ENCODE measurements at regions not wholly inside any gene's neighbourhood (a gene's known extent, or its start where the extent isn't known, plus 50 kb on each side); places are given as distances from the start of the nearest gene placed in this dataset.

DNA sequence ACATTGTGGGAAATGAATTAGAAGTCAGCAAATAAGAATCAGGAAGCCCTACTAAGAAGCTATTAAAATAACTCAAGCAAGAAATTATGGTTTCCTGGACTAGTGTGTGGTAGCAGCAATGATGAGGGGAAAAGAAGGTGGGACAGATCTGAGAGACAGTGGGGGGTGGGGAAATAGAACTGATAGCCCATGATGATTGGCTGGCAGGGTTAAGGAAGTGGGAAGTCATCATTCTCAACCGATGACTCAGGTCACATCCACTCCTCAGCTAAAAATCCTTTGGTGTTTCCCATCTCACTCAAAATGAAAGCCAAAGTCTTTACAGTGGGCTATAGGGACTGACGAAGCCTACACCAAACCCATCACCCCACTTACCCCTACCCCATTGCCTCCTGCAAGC, 153.9 kb upstream of the ARHGEF26 start:
- FAIRE-seq (no peak), DNase-seq (ENCODE audit: low read depth, low spot score) (no peak)
- intact Hi-C loops (cut with micrococcal nuclease) = no loop called here
- H3K9me3 ChIP-seq (replicated peaks; ENCODE audit: control insufficient read depth, insufficient read depth, low read length) = no peaks in the 10 kb centered on the region
- TF ChIP-seq, protein P1, sequence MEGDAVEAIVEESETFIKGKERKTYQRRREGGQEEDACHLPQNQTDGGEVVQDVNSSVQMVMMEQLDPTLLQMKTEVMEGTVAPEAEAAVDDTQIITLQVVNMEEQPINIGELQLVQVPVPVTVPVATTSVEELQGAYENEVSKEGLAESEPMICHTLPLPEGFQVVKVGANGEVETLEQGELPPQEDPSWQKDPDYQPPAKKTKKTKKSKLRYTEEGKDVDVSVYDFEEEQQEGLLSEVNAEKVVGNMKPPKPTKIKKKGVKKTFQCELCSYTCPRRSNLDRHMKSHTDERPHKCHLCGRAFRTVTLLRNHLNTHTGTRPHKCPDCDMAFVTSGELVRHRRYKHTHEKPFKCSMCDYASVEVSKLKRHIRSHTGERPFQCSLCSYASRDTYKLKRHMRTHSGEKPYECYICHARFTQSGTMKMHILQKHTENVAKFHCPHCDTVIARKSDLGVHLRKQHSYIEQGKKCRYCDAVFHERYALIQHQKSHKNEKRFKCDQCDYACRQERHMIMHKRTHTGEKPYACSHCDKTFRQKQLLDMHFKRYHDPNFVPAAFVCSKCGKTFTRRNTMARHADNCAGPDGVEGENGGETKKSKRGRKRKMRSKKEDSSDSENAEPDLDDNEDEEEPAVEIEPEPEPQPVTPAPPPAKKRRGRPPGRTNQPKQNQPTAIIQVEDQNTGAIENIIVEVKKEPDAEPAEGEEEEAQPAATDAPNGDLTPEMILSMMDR (IDR thresholded peaks at IDR 0.05; ENCODE audit: extremely low read depth in 1 of 2, insufficient read depth in 1 of 2, low read depth in 1 of 2, low read length in 2 of 2) = no peak
- TF ChIP-seq JUN (IDR thresholded peaks at IDR 0.05; ENCODE audit: borderline replicate concordance, insufficient read depth, insufficient read length, low read depth) (no peak), POLR2AphosphoS5 (IDR thresholded peaks at IDR 0.05; ENCODE audit: insufficient read depth, low read depth, low read length) (no peak), EZH2 (IDR thresholded peaks at IDR 0.05; ENCODE audit: borderline replicate concordance, low read depth, low read length, severe bottlenecking) (no peak), POLR2A (IDR thresholded peaks at IDR 0.05; ENCODE audit: low read depth, low read length) (no peak), GATA2 (IDR thresholded peaks at IDR 0.05; ENCODE audit: insufficient read depth, insufficient read length, low read depth, low read length) (no peak), FOS (IDR thresholded peaks at IDR 0.05; ENCODE audit: borderline replicate concordance, insufficient read depth, low read length) (no peak), MYC (IDR thresholded peaks at IDR 0.05; ENCODE audit: low read depth, low read length) (no peak)
- TF ChIP-seq, protein P2, sequence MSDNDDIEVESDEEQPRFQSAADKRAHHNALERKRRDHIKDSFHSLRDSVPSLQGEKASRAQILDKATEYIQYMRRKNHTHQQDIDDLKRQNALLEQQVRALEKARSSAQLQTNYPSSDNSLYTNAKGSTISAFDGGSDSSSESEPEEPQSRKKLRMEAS (IDR thresholded peaks at IDR 0.05; ENCODE audit: insufficient read depth, insufficient read length) = no peak
- dilution Hi-C loops (cut with MboI; ENCODE audit: extremely low pct_ligation_motif_present, low sequenced_read_pairs) = no loop called here
- H3K36me3 ChIP-seq (ENCODE audit: control insufficient read depth in 2 of 2, extremely low read depth in 1 of 2, insufficient read depth in 2 of 2, low read length in 2 of 2) = no peaks in the 10 kb centered on the region
- H3K4me3 ChIP-seq (replicated peaks in 1 of 3; ENCODE audit: insufficient read depth in 1 of 3, low read depth in 1 of 3, low read length in 3 of 3) = no peak overlapping the region
- H3K79me2 ChIP-seq (ENCODE audit: control insufficient read depth, insufficient read depth, low read length) = no peaks in the 10 kb centered on the region
- no TSS peak for BruUV-seq (replicated peaks)
- no peak overlapping the region for H3K4me2 ChIP-seq (ENCODE audit: insufficient read depth, low read length)
- no peak overlapping the region for H3K27ac ChIP-seq (ENCODE audit: insufficient read depth, low read depth, low read length)
- ChIA-PET POLR2A (interaction anchor here (1.1 kb wide), 1 partner anchor 9 kb away, joined by 3 read pairs; no protein-coding TSS in a partner anchor), CTCF (no interaction called here)
- no peaks in the 10 kb centered on the region for H4K20me1 ChIP-seq (replicated peaks; ENCODE audit: control insufficient read depth, extremely low read depth, insufficient read depth, low read length)
- no peaks in the 10 kb centered on the region for H3K27me3 ChIP-seq (ENCODE audit: control insufficient read depth in 2 of 2, insufficient read depth in 2 of 2, low read length in 2 of 2)
- H3K9me1 ChIP-seq (replicated peaks; ENCODE audit: control insufficient read depth, extremely low read depth, insufficient read depth, low read length) = no peaks in the 10 kb centered on the region
- no peak overlapping the region for H2AFZ ChIP-seq (ENCODE audit: low read depth, low read length)
- H3K9ac ChIP-seq (replicated peaks; ENCODE audit: extremely low read depth, insufficient read depth, low read length) = no peak overlapping the region
- no peaks in the 10 kb centered on the region for H3K4me1 ChIP-seq (ENCODE audit: control insufficient read depth, extremely low read depth, insufficient read depth, low read length)
